HL-60/S4 treated with retinoic acid at 250 ng/mL for 4 days and 3 days (cell line): ENCODE measurements at regions not wholly inside any gene's neighbourhood (a gene's known extent, or its start where the extent isn't known, plus 50 kb on each side); places are given as distances from the start of the nearest gene placed in this dataset.

ENCODE experiments used
- in situ Hi-C: fragments of 300-500 bp; cut with MboI; formaldehyde crosslinking; loops from 2 replicates; pipeline ENCODE4 v1.7.0; 2022; ENCODE audit warnings: low sequenced_read_pairs

DNA sequence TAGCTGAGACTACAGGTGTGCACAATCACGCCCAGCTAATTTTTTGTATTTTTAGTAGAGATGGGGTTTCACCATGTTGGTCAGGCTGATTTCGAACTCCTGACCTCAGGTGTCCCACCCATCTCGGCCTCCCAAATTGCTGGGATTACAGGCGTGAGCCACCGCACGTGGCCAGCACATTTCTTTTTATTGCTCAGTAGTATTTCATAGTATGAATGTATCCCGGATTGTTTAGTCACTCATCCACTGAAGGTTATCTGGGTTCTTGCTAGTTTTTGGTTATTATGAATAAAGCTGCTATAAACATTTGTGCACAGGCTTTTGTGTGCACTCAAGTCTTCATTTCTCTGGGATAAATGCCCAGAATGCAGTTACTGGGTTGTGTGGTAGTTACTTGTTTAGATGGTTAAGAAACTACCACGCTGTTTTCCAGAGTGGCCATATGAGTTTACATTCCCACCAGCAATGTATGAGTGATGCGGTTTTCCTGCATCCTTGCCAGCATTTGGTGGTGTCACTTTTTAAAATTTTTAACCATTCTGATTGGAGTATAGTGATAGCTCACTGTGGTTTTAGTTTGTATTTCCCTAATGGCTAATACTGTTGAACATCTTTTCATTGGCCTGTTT, 275.8 kb upstream of the LYZL1 start:
- in situ Hi-C loops: no loop called here

GRCh38 chr10:29021591-29021990, 267.3 kb upstream of the LYZL1 start:
- in situ Hi-C loops: no loop called here

DNA sequence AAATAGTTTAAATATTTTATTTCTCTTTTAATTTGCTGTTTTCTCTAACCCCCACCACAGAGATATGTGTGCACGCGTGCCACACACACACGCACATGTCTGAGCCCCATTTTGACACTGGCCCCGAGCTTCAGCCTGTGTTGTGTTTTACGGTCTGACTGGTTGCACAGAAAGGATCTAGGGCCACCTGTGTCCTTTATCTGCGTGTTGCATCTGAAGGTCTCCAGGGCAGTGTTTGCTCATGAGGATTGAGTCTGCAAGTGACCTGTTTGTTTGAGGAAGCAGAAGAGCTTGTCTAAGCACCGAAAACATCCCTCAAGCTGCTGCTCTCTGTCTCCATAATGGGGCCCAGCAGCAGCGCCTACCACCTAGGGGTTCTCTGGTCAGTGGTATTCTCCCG, 266.4 kb upstream of the LYZL1 start:
- in situ Hi-C loops: no loop called here

- in situ Hi-C loops: no loop called here
Measured at GRCh38 chr10:29023678-29024077, 265.2 kb upstream of the LYZL1 start.

DNA sequence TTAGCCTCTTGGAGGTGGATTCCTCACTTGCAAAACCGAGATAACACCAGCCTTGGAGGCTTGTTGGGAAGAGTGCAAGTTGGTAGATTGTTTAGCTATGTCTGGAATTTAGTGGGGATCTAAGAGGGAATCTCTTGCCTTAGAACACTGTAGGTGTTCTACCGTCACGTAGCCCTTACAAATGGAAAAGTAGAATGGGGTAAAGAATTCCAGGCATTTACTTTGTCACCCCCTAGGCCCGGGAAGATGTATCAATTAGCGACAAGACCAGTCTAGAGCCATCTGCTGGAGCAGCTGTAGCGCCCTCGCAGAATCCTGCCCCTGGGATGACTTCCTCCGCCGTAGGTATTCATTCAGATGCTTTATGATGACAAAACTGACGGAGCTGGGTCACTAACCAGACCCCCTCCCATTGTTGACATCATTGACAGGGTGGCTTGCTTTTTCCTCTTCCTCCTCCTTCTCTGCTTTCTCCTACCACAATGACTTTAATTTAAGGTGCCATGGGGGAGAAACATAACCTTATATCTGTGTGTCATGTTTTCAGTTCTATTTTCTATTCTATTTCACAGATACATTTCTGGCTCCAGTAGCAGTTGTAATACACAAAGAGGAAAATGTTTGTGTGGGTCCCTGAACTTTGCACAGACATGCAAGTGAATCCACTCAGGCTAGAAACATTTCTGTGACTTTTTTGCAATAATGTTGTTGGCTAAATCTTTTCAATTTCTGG, 262.6 kb upstream of the LYZL1 start:
- in situ Hi-C loops: no loop called here

DNA sequence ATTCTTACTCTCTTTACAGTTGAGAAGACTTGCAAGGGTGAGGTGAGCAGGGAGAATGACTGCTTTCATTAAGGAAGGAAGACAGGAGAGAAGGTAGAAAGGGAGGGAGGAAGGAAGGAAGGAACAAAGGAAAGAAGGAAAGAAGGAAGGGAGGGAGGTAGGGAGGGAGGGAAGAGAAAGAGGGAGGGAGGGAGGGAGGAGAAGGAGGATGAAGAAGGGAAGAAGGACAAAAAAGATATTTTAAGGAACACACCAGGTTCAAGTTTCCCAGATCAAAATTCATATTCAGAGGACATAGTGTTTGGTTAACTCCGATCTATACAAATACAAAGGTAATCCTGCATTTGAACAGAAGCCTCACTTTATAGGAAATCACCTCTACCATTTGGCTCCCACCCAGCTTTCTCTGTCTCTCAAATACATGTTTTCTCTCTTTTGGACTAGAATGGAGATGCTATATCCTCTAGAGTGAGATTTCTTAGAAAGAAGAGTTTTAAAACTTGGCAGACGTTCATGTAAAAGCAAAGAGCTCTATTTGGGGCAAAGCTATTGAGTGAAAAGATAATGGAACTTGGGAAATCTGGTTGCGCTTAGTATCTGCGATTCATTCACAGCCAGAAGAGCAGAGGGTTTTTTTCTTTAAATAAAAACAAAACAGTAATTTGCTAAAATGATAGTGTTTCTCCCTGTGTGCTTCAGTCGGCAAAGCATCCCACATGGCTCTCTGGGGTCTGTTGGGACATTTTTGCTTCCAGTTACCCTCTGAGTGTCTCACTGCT, 261.9 kb upstream of the LYZL1 start:
- in situ Hi-C loops: no loop called here

DNA sequence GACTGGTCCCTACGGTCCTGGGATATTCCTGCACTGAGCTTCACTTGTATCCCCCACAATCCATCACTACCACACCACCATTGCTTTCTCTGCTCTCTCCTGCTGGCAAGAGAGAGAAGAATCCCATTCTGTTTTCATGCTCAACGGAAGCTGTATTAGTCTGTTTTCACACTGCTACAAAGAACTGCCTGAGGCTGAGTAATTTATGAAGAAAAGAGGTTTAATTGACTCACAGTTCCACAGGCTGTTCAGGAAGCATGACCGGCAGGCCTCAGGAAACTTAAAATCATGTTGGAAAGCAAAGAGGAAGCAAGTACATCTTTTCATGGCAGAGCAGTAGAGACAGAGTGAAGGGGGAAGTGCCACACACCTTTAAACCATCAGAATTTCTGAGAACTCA, 260.4 kb upstream of the LYZL1 start:
- in situ Hi-C loops: no loop called here

GRCh38 chr10:29030900-29031299, 258.0 kb upstream of the LYZL1 start:
- in situ Hi-C loops: no loop called here

GRCh38 chr10:29032169-29032568, 256.7 kb upstream of the LYZL1 start:
- in situ Hi-C loops: no loop called here

DNA sequence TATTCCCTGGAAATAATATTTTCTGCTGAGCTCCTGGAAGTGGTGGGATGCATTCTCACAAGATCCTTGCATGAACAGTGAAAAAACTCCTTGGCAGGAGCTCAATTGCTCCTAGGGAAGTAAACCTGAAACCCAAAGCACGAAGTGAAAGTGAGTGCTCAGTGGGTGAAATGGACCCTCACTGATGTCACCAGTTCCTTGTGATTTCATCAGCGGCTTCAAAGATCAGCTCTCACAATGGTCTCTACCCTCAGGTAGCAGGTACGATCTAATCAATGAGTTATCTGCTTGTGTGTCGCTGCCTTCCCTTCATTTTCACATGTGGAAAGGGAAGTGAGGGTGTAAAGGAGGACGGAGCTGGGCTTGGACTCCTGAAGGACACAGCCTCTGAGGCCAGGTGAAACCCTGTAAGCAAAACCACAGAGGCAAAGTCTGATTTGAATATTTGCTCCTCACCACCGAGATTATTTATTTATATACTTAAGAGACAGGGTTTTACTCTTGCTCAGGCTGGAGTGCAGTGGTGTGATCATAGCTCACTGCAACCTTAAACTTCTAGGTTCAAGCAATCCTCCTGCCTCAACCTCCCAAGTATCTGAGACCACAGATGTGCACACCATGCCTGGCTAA, 255.4 kb upstream of the LYZL1 start:
- in situ Hi-C loops: no loop called here

- in situ Hi-C loops: no loop called here
Measured at GRCh38 chr10:29034592-29034991, 254.3 kb upstream of the LYZL1 start.

DNA sequence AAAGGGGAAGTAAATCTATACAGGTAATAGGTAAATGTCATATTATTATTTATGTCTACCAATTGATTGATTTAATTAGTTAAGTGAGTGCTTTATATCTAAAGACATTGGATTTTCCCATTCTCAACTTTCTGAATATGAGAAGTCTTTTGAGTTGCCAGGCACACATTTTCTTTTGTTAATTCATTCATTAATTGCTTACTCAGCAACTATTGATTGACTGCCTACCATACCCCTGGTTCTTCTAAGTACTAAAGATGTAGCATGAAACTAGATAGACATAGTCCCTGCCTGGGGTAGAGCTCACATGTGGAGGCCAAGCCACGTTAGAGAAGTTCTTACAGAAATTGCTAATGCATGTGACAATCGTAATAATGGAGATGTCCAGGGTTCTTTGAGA, 253.1 kb upstream of the LYZL1 start:
- in situ Hi-C loops: no loop called here

DNA sequence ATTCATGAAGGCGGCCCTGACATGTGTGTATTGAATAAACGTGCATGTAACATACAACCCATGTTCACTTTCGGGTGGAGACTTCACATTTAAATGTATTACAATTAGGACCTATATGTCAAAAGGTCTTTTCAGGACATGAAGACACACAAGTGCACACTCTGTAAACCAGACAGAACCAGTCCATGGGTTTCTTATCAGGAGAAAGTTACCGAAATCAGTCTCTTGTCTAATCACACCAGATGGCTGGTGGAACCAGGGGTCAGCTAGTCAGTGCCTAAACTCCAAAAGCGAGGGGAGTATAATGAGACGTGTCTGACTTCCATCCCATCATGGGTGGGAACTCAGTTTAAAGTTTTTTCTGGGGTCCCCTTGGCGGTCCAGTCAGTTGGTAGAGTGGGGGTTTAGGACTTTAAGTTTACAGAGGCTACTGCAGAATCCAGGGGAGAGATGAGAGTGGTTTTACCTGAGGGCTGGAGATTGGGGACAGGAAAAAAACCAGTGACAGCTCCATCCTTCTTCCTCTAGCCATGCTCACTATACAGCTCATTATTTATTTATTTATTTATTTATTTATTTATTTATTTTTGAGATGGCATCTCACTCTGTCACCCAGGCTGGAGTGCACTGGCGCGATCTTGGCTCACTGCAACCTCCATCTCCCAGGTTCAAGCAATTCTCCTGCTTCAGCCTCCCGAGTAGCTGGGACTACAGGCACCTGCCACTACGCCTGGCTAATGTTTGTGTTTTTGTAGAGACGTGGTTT, 251.3 kb upstream of the LYZL1 start:
- in situ Hi-C loops: no loop called here

GRCh38 chr10:29039091-29039490, 249.8 kb upstream of the LYZL1 start:
- in situ Hi-C loops: no loop called here

DNA sequence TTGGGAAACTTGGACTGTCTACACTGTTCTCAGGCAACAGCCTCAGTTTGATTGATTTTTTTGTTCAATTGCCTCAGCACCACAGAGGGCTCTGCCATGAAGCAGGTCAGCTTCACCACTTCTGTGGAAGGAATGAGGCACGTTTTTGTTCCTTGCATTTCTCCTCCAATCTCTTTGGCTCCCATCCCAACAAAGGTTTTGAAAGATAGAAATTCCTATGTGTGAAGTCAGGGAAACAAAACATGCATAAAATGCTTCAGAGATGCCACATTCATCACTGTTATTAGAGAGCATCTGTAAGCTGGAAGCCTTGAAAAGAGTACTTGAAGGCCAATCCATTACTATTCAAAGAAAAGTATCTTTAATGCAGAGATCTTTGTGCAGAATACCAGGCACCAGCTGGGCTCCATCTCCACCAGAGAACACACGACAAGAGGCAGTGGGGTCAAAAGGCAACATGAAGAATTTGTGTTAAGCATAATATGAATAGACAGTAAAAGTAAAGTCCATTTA, 249.1 kb upstream of the LYZL1 start:
- in situ Hi-C loops: no loop called here

DNA sequence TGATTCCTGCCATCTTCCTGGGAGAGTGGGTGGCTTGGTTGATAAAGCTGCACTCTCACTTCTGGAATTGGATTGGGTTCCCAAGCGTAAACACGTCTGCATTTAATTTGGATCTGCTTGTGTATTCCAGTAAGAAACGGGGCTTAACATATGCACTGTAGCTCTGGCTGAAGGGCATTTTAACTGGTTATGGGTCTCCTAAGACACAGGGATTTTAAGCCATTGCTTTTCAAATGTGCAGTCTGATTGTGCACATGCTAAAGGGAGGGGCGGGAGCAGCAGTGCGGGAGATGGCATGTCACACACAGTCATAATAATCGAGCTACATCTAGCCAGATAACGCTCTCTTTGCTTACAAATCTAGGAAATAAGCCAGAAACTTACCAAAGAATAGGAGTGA, 247.3 kb upstream of the LYZL1 start:
- in situ Hi-C loops: no loop called here

- in situ Hi-C loops: no loop called here
Measured at GRCh38 chr10:29048506-29048905, 240.4 kb upstream of the LYZL1 start.

DNA sequence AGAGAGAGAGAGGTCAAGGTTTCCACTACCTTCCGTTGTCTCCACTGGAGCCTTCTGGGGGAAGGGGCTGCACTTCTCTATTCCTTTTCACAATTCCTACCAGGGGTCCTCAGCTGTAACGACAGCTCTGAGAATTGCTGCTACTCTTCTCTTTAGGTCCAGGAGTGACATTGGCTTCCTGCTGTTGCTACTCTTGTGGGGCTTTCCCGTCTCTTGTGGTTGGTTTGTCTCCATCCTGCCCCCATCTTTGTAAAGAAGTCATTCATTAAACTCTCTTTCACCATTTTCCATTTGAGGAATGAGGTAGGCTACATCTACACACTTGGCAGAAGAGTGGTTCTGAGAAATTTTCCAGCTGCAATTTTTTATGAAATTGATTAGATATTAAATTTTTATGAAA, 238.8 kb upstream of the LYZL1 start:
- in situ Hi-C loops: no loop called here

GRCh38 chr10:29055101-29055500, 233.8 kb upstream of the LYZL1 start:
- in situ Hi-C loops: no loop called here

- in situ Hi-C loops: no loop called here
Measured at GRCh38 chr10:29056729-29057128, 232.1 kb upstream of the LYZL1 start.
